Ovary (tissue), 7 donors: ENCODE measurements at regions not wholly inside any gene's neighbourhood (a gene's known extent, or its start where the extent isn't known, plus 50 kb on each side); places are given as distances from the start of the nearest gene placed in this dataset.

Experiments
- DNase-seq, 5 donors: peaks; one replicate each; pipeline ENCODE4 v3.0.0-alpha.2; 2019 to 2020
- H3K27ac ChIP-seq, 2 donors: fragments of 200-600 bp; one replicate each; pipeline versions ENCODE4 v1.5.1 to v1.8.0; 2019 to 2022
- H3K27me3 ChIP-seq: fragments of 200-600 bp; one replicate; pipeline ENCODE4 v1.8.0; 2022
- H3K36me3 ChIP-seq: fragments of 200-600 bp; sonication (generic); one replicate; pipeline ENCODE4 v1.5.1; 2019
- H3K4me1 ChIP-seq: one replicate; pipeline ENCODE4 v1.8.1; 2013; ENCODE audit warnings: mild to moderate bottlenecking, moderate library complexity; ENCODE audit not compliant: insufficient read depth
- H3K4me3 ChIP-seq: fragments of 200-600 bp; sonication (generic); one replicate; pipeline ENCODE4 v1.5.1; 2017
- H3K9me3 ChIP-seq, 2 donors: fragments of 200-600 bp in 1 of 2; sonication (generic) in 1 of 2; one replicate each; pipeline versions ENCODE4 v1.5.1 to v1.8.1; 2013 to 2019; ENCODE audit warnings: mild to moderate bottlenecking in 1 of 2, moderate library complexity in 1 of 2
- CTCF ChIP-seq, 3 donors: fragments of 450-650 bp in 2 of 3; fragments of 200-600 bp in 1 of 3; IDR thresholded peaks; one replicate each; pipeline versions ENCODE4 v1.5.1 to v1.8.0; 2016 to 2022; ENCODE audit warnings: antibody characterized with exemption in 3 of 3, mild to moderate bottlenecking in 1 of 3
- EP300 ChIP-seq: sonication (generic); formaldehyde crosslinking; IDR thresholded peaks from one replicate; pipeline ENCODE4 v1.6.1; 2017; ENCODE audit warnings: antibody characterized with exemption
- POLR2A ChIP-seq: fragments of 450-650 bp; IDR thresholded peaks from one replicate; pipeline ENCODE4 v1.6.1; 2017; ENCODE audit warnings: antibody characterized with exemption, mild to moderate bottlenecking, moderate library complexity
- WGBS, 3 donors: extraction: QIAGEN DNeasy Blood & Tissue Kit in 1 of 3; methylation state at CpG; one replicate each; pipeline versions ENCODE4 v1.1.5 to v1.1.7; 2013 to 2017; 5-methylcytosine and 5-hydroxymethylcytosine counted together
- intact Hi-C, 4 donors: fragments of 100-400 bp; cut with DNase I; formaldehyde crosslinking; loops; one replicate each; pipeline versions ENCODE4 v1.11.0 to v1.15.1; 2022 to 2023
- donor health status: DM: no; HTN: no; CAD: no; lungs with moderate emphysema.
- donor health status: DM: no; HTN: no; CAD: no.
- donor health status: Bipolar disorder and iron deficiency.
- donor health status: DM: no; HTN: no; CAD: no.
- donor health status: DM: yes; HTN: yes; CAD: no.

DNA sequence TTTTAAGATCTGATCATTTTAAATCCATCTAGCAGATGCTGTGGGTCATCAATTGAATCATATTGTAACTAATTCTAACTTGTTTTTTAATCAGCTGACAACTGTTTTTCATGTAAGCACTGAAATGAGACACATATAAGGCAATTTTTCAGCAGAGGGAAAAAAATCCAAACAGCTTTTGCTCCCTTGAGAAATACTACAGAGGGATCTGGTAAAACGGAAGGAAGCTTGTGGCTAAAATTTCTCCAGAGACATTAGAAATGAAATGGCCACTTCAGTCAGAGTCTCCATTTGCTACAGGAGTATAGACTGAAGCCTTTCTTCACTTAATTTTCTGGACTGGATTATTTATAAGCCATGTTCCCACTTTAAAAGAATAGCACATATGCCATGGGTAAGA is 385.9 kb downstream of the MAN2A1 start:
- Histone ChIP-seq H3K27me3 (no peaks in the 10 kb centered on the region), H3K9me3 (no peaks in the 10 kb centered on the region), H3K4me1 (no peaks in the 10 kb centered on the region), H3K27ac (no peak overlapping the region), H3K4me3 (no peak overlapping the region), H3K36me3 (no peaks in the 10 kb centered on the region)
- DNase-seq: no peak
- no peak for TF ChIP-seq CTCF (IDR thresholded peaks at IDR 0.05)
- TF ChIP-seq POLR2A: no peak
- TF ChIP-seq EP300: no peak
- WGBS, 3 donors: 65 to 83% (median 66%) methylated on average over 1 of the region's 1 CpG
- intact Hi-C loops: no loop called here

GRCh38 chr5:110077147-110077546 is 387.4 kb downstream of the MAN2A1 start:
- Histone ChIP-seq H3K27me3 (no peaks in the 10 kb centered on the region), H3K9me3 (no peaks in the 10 kb centered on the region), H3K4me1 (no peaks in the 10 kb centered on the region), H3K4me3 (no peak overlapping the region), H3K36me3 (no peaks in the 10 kb centered on the region), H3K27ac (no peak overlapping the region)
- TF ChIP-seq CTCF (IDR thresholded peaks at IDR 0.05) (no peak), EP300 (no peak), POLR2A (no peak)
- WGBS, 3 donors: 81 to 83% (median 81%) methylated on average over 3 of the region's 3 CpGs
- intact Hi-C loops: no loop called here
- no peak for DNase-seq

DNA sequence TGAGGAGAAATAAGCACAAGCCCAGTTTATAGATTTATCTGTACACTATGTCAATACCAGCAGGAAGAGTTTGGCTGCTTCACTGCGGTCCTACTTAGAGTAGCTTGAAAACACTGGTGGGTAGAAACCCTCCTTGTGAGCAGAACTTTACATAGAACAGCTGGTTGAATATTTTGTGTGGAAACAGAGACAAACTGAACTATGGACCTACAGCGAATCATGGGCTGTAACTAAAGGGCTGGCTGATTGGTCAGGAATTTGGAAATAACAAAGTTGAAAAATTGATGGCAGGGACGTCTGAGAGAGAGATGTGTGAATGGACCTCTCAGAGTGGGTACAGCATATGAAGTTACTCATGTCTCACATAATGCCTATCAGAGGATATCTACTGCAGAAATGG is 392.5 kb downstream of the MAN2A1 start:
- H3K4me1 ChIP-seq: no peaks in the 10 kb centered on the region
- intact Hi-C loops: no loop called here
- H3K9me3 ChIP-seq: no peaks in the 10 kb centered on the region
- no peak for DNase-seq
- no peaks in the 10 kb centered on the region for H3K27me3 ChIP-seq
- H3K27ac ChIP-seq: no peak overlapping the region
- no peak overlapping the region for H3K4me3 ChIP-seq
- TF ChIP-seq POLR2A (no peak), CTCF (IDR thresholded peaks at IDR 0.05) (no peak), EP300 (no peak)
- 76 to 89% (median 81%) methylated on average over 3 of the region's 3 CpGs for WGBS, 3 donors
- H3K36me3 ChIP-seq: no peaks in the 10 kb centered on the region

DNA sequence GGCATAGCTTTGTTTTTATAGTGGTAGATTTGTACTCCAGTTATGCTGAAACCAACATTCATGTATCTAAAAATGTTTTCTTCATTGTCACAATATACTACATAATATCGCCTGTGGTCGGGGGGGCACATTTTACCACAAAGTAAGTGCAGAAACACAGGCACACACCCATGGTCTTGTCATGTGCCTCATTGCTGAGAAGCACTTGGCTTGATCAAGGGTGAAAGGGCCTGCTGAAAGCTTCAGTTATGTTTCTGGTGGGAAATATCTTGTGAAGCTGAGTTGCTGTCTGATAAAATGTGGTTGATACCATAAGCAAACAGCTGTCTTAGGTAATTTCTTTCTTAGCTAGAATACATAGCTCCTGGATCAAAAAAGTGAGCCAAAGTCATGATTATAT is 393.1 kb downstream of the MAN2A1 start:
- no peak overlapping the region for H3K4me3 ChIP-seq
- H3K27ac ChIP-seq: no peak overlapping the region
- no peaks in the 10 kb centered on the region for H3K9me3 ChIP-seq
- H3K4me1 ChIP-seq: no peaks in the 10 kb centered on the region
- WGBS, 3 donors: 90 to 99% (median 95%) methylated on average over 2 of the region's 2 CpGs
- intact Hi-C loops: no loop called here
- no peak for DNase-seq
- TF ChIP-seq EP300: no peak
- no peak for TF ChIP-seq CTCF (IDR thresholded peaks at IDR 0.05)
- no peak for TF ChIP-seq POLR2A
- H3K27me3 ChIP-seq: no peaks in the 10 kb centered on the region
- H3K36me3 ChIP-seq: no peaks in the 10 kb centered on the region

DNA sequence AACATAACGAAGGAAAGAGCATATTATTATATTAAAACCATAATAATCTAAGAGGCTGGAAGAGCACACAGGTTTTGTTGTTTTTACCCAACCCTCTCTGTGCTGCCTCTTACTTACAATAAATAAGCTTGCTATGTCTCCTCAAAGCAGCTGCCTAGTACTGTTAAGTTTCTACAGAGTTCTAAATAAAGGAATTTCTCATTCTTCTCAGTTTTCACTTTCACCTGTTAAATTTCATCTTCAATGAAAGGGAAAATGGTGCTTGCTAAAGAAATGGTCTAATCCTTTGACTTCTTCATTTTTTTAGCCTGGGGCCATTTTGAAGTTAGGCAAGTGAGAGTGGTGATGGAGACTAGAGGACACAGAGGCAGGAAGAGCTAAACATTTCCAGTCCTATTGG is 396.1 kb downstream of the MAN2A1 start:
- WGBS, 3 donors: 92 to 95% (median 93%) methylated on average over 1 of the region's 1 CpG
- Histone ChIP-seq H3K4me3 (no peak overlapping the region), H3K9me3 (no peaks in the 10 kb centered on the region), H3K36me3 (no peaks in the 10 kb centered on the region), H3K4me1 (no peaks in the 10 kb centered on the region), H3K27me3 (no peaks in the 10 kb centered on the region), H3K27ac (no peak overlapping the region)
- intact Hi-C loops: no loop called here
- DNase-seq: no peak
- TF ChIP-seq EP300: no peak
- no peak for TF ChIP-seq POLR2A
- TF ChIP-seq CTCF (IDR thresholded peaks at IDR 0.05): no peak
